Ishikawa (cell line): ENCODE measurements at regions not wholly inside any gene's neighbourhood (a gene's known extent, or its start where the extent isn't known, plus 50 kb on each side); places are given as distances from the start of the nearest gene placed in this dataset.

Experiments used
- EP300 ChIP-seq: IDR thresholded peaks from 2 replicates; pipeline ENCODE4 v1.6.1; 2012; ENCODE audit warnings: borderline replicate concordance
- FOXM1 ChIP-seq: IDR thresholded peaks from 2 replicates; pipeline ENCODE4 v1.6.1; 2012; ENCODE audit warnings: low read depth, borderline replicate concordance
- TAF1 ChIP-seq: IDR thresholded peaks from 2 replicates; pipeline ENCODE4 v1.6.1; 2012; ENCODE audit warnings: low read depth, mild to moderate bottlenecking
- TCF12 ChIP-seq: IDR thresholded peaks from 2 replicates; pipeline ENCODE4 v1.6.1; 2012; ENCODE audit warnings: low read depth
- TF ChIP-seq, protein P1 (sequence below): IDR thresholded peaks from 2 replicates; pipeline ENCODE4 v1.6.1; 2012; ENCODE audit warnings: low read depth, mild to moderate bottlenecking
- TF ChIP-seq, protein P2 (sequence below): IDR thresholded peaks from 2 replicates; pipeline ENCODE4 v1.6.1; 2012

DNA sequence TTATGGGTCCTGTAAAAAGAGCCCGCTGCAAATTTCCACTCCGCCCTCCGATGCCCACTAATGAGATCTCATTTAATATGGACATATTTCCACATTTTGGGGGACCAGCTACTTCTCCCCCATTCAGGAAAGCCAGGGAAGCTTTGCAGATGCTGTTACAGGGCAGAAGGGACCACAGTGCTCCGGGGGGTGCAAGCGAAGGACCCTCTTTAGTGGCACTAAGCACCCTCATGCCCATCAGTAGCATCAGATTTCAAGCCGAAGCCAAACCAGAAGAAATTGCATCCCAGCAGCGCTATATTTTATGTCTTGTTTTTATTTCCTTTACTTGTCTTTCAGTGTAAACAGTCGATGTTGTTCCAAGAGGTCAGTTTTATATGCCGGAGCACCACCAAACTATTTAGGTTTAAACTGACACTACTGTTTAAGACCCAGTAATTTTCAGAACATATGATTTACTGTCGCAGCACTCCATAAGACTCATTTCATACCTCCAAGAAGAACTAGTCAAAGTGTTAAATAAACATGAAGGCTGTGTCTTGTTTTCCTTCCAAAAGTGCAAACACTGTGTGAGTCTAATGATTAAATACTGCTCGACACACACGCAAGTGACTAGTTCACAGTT is 122.2 kb upstream of the MGMT start:
- TF ChIP-seq, protein P1, sequence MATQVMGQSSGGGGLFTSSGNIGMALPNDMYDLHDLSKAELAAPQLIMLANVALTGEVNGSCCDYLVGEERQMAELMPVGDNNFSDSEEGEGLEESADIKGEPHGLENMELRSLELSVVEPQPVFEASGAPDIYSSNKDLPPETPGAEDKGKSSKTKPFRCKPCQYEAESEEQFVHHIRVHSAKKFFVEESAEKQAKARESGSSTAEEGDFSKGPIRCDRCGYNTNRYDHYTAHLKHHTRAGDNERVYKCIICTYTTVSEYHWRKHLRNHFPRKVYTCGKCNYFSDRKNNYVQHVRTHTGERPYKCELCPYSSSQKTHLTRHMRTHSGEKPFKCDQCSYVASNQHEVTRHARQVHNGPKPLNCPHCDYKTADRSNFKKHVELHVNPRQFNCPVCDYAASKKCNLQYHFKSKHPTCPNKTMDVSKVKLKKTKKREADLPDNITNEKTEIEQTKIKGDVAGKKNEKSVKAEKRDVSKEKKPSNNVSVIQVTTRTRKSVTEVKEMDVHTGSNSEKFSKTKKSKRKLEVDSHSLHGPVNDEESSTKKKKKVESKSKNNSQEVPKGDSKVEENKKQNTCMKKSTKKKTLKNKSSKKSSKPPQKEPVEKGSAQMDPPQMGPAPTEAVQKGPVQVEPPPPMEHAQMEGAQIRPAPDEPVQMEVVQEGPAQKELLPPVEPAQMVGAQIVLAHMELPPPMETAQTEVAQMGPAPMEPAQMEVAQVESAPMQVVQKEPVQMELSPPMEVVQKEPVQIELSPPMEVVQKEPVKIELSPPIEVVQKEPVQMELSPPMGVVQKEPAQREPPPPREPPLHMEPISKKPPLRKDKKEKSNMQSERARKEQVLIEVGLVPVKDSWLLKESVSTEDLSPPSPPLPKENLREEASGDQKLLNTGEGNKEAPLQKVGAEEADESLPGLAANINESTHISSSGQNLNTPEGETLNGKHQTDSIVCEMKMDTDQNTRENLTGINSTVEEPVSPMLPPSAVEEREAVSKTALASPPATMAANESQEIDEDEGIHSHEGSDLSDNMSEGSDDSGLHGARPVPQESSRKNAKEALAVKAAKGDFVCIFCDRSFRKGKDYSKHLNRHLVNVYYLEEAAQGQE: no peak
- TF ChIP-seq, protein P2, sequence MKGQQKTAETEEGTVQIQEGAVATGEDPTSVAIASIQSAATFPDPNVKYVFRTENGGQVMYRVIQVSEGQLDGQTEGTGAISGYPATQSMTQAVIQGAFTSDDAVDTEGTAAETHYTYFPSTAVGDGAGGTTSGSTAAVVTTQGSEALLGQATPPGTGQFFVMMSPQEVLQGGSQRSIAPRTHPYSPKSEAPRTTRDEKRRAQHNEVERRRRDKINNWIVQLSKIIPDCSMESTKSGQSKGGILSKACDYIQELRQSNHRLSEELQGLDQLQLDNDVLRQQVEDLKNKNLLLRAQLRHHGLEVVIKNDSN: no peak
- TF ChIP-seq TAF1 (no peak), FOXM1 (no peak), TCF12 (no peak), EP300 (no peak)
